A549 (cell line): ENCODE measurements at regions not wholly inside any gene's neighbourhood (a gene's known extent, or its start where the extent isn't known, plus 50 kb on each side); places are given as distances from the start of the nearest gene placed in this dataset.

Source experiments
- CEBPB ChIP-seq, 2 experiments: fragments of >200 bp in 1 of 2; sonication (Bioruptor Twin) in 1 of 2; formaldehyde crosslinking in 1 of 2; IDR thresholded peaks; 2 replicates each; pipeline ENCODE4 v1.6.1; 2012 to 2016
- EP300 ChIP-seq, 2 experiments: fragments of >200 bp; sonication (Bioruptor Twin); formaldehyde crosslinking; IDR thresholded peaks; 2 replicates in 1 of 2; 3 replicates in 1 of 2; pipeline ENCODE4 v1.6.1; 2016 to 2017
- GATA3 ChIP-seq: IDR thresholded peaks from 2 replicates; pipeline ENCODE4 v1.6.1; 2012; ENCODE audit warnings: borderline replicate concordance
- NPAS2 ChIP-seq: fragments of 250-450 bp; sonication (Bioruptor Pico); IDR thresholded peaks from 2 replicates; pipeline ENCODE4 v1.8.0; 2022; ENCODE audit warnings: mild to moderate bottlenecking, moderate library complexity, borderline replicate concordance
- POLR2A ChIP-seq: IDR thresholded peaks from 2 replicates; pipeline ENCODE4 v1.6.1; 2012; ENCODE audit warnings: mild to moderate bottlenecking, low read length
- RAD21 ChIP-seq, 2 experiments: fragments of >200 bp in 1 of 2; sonication (Bioruptor Twin) in 1 of 2; formaldehyde crosslinking in 1 of 2; IDR thresholded peaks in 1 of 2; conservative IDR thresholded peaks in 1 of 2; 2 replicates in 1 of 2; 3 replicates in 1 of 2; pipeline ENCODE4 v1.6.1; 2012 to 2018; ENCODE audit warnings: inconsistent platforms in 1 of 2
- REST ChIP-seq: fragments of 200-600 bp; sonication (generic); IDR thresholded peaks from 2 replicates; pipeline ENCODE4 v1.6.1; 2016; ENCODE audit warnings: antibody characterized with exemption, mild to moderate bottlenecking, moderate library complexity
- RNF2 ChIP-seq: fragments of 200-600 bp; sonication (generic); IDR thresholded peaks from 2 replicates; pipeline ENCODE4 v1.6.1; 2016; ENCODE audit warnings: low read depth, mild to moderate bottlenecking, antibody characterized with exemption, moderate library complexity, borderline replicate concordance
- TF ChIP-seq, protein P1 (sequence below): fragments of >200 bp; sonication (Bioruptor Twin); formaldehyde crosslinking; IDR thresholded peaks from 3 replicates; pipeline ENCODE4 v1.5.1; 2016
- TF ChIP-seq, protein P2 (sequence below): fragments of 450-650 bp; IDR thresholded peaks from 2 replicates; pipeline ENCODE4 v1.6.1; 2014; ENCODE audit warnings: antibody characterized with exemption

DNA sequence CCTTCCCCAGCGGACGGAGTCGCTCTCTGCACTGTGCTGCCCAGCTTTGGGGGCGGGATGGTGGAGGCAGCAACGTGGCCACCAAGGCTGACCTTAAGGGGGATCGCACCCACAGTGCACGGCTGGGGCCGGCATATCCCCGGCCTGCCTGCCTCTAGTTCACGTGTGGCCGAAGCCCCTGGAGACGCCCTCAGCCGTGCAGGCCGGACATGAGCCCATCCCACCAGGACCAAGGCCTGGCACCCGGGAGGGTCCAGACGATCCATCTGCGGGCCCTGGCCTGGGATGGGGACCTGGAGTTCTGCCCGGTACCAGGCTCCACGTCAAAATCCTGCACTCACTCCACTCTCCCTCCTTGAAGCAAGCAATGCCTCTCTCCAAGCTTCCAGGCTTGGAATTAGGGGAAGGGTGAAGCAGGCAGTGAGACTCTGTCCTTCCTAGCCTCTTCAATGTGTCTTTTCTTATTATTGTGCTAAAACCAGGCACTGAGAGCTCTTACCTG, 520.8 kb downstream of the REEP3 start:
- no peak for TF ChIP-seq RNF2
- TF ChIP-seq, protein P1, sequence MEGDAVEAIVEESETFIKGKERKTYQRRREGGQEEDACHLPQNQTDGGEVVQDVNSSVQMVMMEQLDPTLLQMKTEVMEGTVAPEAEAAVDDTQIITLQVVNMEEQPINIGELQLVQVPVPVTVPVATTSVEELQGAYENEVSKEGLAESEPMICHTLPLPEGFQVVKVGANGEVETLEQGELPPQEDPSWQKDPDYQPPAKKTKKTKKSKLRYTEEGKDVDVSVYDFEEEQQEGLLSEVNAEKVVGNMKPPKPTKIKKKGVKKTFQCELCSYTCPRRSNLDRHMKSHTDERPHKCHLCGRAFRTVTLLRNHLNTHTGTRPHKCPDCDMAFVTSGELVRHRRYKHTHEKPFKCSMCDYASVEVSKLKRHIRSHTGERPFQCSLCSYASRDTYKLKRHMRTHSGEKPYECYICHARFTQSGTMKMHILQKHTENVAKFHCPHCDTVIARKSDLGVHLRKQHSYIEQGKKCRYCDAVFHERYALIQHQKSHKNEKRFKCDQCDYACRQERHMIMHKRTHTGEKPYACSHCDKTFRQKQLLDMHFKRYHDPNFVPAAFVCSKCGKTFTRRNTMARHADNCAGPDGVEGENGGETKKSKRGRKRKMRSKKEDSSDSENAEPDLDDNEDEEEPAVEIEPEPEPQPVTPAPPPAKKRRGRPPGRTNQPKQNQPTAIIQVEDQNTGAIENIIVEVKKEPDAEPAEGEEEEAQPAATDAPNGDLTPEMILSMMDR, result no peak
- no peak for TF ChIP-seq NPAS2 (CRISPR knock-in tag)
- TF ChIP-seq CEBPB (IDR thresholded peaks at IDR 0.05), result no peak
- no peak for TF ChIP-seq RAD21 (conservative IDR thresholded peaks at IDR 0.05 in 1 of 2, IDR thresholded peaks at IDR 0.05 in 1 of 2)
- TF ChIP-seq, protein P2, sequence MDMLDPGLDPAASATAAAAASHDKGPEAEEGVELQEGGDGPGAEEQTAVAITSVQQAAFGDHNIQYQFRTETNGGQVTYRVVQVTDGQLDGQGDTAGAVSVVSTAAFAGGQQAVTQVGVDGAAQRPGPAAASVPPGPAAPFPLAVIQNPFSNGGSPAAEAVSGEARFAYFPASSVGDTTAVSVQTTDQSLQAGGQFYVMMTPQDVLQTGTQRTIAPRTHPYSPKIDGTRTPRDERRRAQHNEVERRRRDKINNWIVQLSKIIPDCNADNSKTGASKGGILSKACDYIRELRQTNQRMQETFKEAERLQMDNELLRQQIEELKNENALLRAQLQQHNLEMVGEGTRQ, result no peak
- TF ChIP-seq EP300 (IDR thresholded peaks at IDR 0.05), result no peak
- no peak for TF ChIP-seq REST
- TF ChIP-seq GATA3, result no peak
- TF ChIP-seq POLR2A, result no peak
